ENCODE measurements at regions not wholly inside any gene's neighbourhood (a gene's known extent, or its start where the extent isn't known, plus 50 kb on each side); places are given as distances from the start of the nearest gene placed in this dataset.

GRCh38 chr7:35401217-35401879 is 147.4 kb upstream of the TBX20 start:
- Histone ChIP-seq H3K9me3 (ENCODE audit: control insufficient read depth in 2 of 3, insufficient read depth in 1 of 3, low read length in 3 of 3) (no peaks in the 10 kb centered on the region), H3K4me1 (ENCODE audit: control insufficient read depth in 2 of 3, insufficient read depth in 2 of 3, low read depth in 1 of 3, low read length in 3 of 3) (no peaks in the 10 kb centered on the region), H3K36me3 (ENCODE audit: control insufficient read depth in 2 of 3, insufficient read depth in 3 of 3, low read length in 3 of 3) (no peaks in the 10 kb centered on the region), H3K27ac (ENCODE audit: low read depth in 2 of 2, low read length in 2 of 2) (no peak overlapping the region), H3K4me3 (ENCODE audit: low read length in 3 of 3) (no peak overlapping the region), H3K9ac (ENCODE audit: low read length in 3 of 3) (no peak overlapping the region), H3K27me3 (ENCODE audit: control insufficient read depth, insufficient read depth, low read length) (no peaks in the 10 kb centered on the region)
- intact Hi-C loops (cut with DNase I) = no loop called here
- no peak for TF ChIP-seq CTCF (IDR thresholded peaks at IDR 0.05; ENCODE audit: borderline replicate concordance, extremely low read depth, insufficient read depth)
- FAIRE-seq (no peak), DNase-seq (no peak)

- Histone ChIP-seq H3K4me3 (ENCODE audit: low read length in 3 of 3) (no peak overlapping the region), H3K4me1 (ENCODE audit: control insufficient read depth in 2 of 3, insufficient read depth in 2 of 3, low read depth in 1 of 3, low read length in 3 of 3) (no peaks in the 10 kb centered on the region), H3K36me3 (ENCODE audit: control insufficient read depth in 2 of 3, insufficient read depth in 3 of 3, low read length in 3 of 3) (no peaks in the 10 kb centered on the region), H3K9me3 (ENCODE audit: control insufficient read depth in 2 of 3, insufficient read depth in 1 of 3, low read length in 3 of 3) (no peaks in the 10 kb centered on the region), H3K9ac (ENCODE audit: low read length in 3 of 3) (no peak overlapping the region), H3K27me3 (ENCODE audit: control insufficient read depth, insufficient read depth, low read length) (no peaks in the 10 kb centered on the region), H3K27ac (ENCODE audit: low read depth in 2 of 2, low read length in 2 of 2) (no peak overlapping the region)
- no peak for TF ChIP-seq CTCF (IDR thresholded peaks at IDR 0.05; ENCODE audit: borderline replicate concordance, extremely low read depth, insufficient read depth)
- no peak for FAIRE-seq
- no peak for DNase-seq
- intact Hi-C loops (cut with DNase I) = no loop called here
Measured at GRCh38 chr7:35399840-35400239, 145.9 kb upstream of the TBX20 start.

GRCh38 chr7:35399216-35399615 is 145.3 kb upstream of the TBX20 start:
- no peak overlapping the region for H3K9ac ChIP-seq (ENCODE audit: low read length in 3 of 3)
- no peak for FAIRE-seq
- TF ChIP-seq CTCF (IDR thresholded peaks at IDR 0.05; ENCODE audit: borderline replicate concordance, extremely low read depth, insufficient read depth) = no peak

GRCh38 chr7:35398518-35398917 is 144.6 kb upstream of the TBX20 start:
- DNase-seq (no peak), FAIRE-seq (no peak)
- no peak overlapping the region for H3K4me3 ChIP-seq (ENCODE audit: low read length in 3 of 3)
- H3K9me3 ChIP-seq (ENCODE audit: control insufficient read depth in 2 of 3, insufficient read depth in 1 of 3, low read length in 3 of 3) = no peaks in the 10 kb centered on the region
- intact Hi-C loops (cut with DNase I) = no loop called here
- no peaks in the 10 kb centered on the region for H3K27me3 ChIP-seq (ENCODE audit: control insufficient read depth, insufficient read depth, low read length)
- no peak for TF ChIP-seq CTCF (IDR thresholded peaks at IDR 0.05; ENCODE audit: borderline replicate concordance, extremely low read depth, insufficient read depth)
- no peak overlapping the region for H3K27ac ChIP-seq (ENCODE audit: low read depth in 2 of 2, low read length in 2 of 2)
- H3K9ac ChIP-seq (ENCODE audit: low read length in 3 of 3) = no peak overlapping the region
- H3K36me3 ChIP-seq (ENCODE audit: control insufficient read depth in 2 of 3, insufficient read depth in 3 of 3, low read length in 3 of 3) = no peaks in the 10 kb centered on the region
- H3K4me1 ChIP-seq (ENCODE audit: control insufficient read depth in 2 of 3, insufficient read depth in 2 of 3, low read depth in 1 of 3, low read length in 3 of 3) = no peaks in the 10 kb centered on the region

More at GRCh38 chr7:35399216-35399615, 145.3 kb upstream of the TBX20 start:
- Histone ChIP-seq H3K27ac (ENCODE audit: low read depth in 2 of 2, low read length in 2 of 2) (no peak overlapping the region), H3K36me3 (ENCODE audit: control insufficient read depth in 2 of 3, insufficient read depth in 3 of 3, low read length in 3 of 3) (no peaks in the 10 kb centered on the region), H3K9me3 (ENCODE audit: control insufficient read depth in 2 of 3, insufficient read depth in 1 of 3, low read length in 3 of 3) (no peaks in the 10 kb centered on the region), H3K4me1 (ENCODE audit: control insufficient read depth in 2 of 3, insufficient read depth in 2 of 3, low read depth in 1 of 3, low read length in 3 of 3) (no peaks in the 10 kb centered on the region), H3K27me3 (ENCODE audit: control insufficient read depth, insufficient read depth, low read length) (no peaks in the 10 kb centered on the region), H3K4me3 (ENCODE audit: low read length in 3 of 3) (no peak overlapping the region)
- intact Hi-C loops (cut with DNase I) = no loop called here
- no peak for DNase-seq
